Esophagus squamous epithelium (tissue), 5 donors: ENCODE measurements at regions not wholly inside any gene's neighbourhood (a gene's known extent, or its start where the extent isn't known, plus 50 kb on each side); places are given as distances from the start of the nearest gene placed in this dataset.

ENCODE experiments used
- DNase-seq: peaks from one replicate; lab custom pipeline; 2025; lab: John Stamatoyannopoulos, UW
- H3K27ac ChIP-seq, 4 donors: fragments of 200-600 bp; sonication (generic); one replicate each; pipeline ENCODE4 v1.5.1; 2016 to 2019; ENCODE audit warnings: mild to moderate bottlenecking in 1 of 4
- H3K27me3 ChIP-seq, 4 donors: fragments of 200-600 bp; sonication (generic); 1 replicate in 3 of 4; 2 replicates in 1 of 4; pipeline versions ENCODE4 v1.5.1 to v1.6.0; 2017 to 2021; ENCODE audit warnings: antibody characterized with exemption in 1 of 4
- H3K36me3 ChIP-seq, 3 donors: fragments of 200-600 bp; sonication (generic); one replicate each; pipeline ENCODE4 v1.5.1; 2016 to 2019
- H3K4me1 ChIP-seq, 3 donors: fragments of 200-600 bp; sonication (generic); one replicate each; pipeline ENCODE4 v1.5.1; 2017 to 2019
- H3K4me3 ChIP-seq, 4 donors: fragments of 200-600 bp; sonication (generic); 1 replicate in 3 of 4; 2 replicates in 1 of 4; pipeline ENCODE4 v1.5.1; 2016 to 2019; ENCODE audit warnings: mild to moderate bottlenecking in 2 of 4, moderate library complexity in 1 of 4
- H3K9me3 ChIP-seq, 3 donors: fragments of 200-600 bp; sonication (generic); one replicate each; pipeline ENCODE4 v1.5.1; 2016 to 2019
- CTCF ChIP-seq, 6 experiments: fragments of 450-650 bp in 4 of 6; fragments of 200-600 bp in 2 of 6; sonication (generic) in 2 of 6; IDR thresholded peaks; one replicate each; pipeline ENCODE4 v1.5.1; 2016 to 2019; ENCODE audit warnings: antibody characterized with exemption in 6 of 6, mild to moderate bottlenecking in 4 of 6, moderate library complexity in 4 of 6
- POLR2A ChIP-seq, 4 donors: fragments of 450-650 bp; IDR thresholded peaks; one replicate each; pipeline ENCODE4 v1.6.1; 2017; ENCODE audit warnings: antibody characterized with exemption in 4 of 4, mild to moderate bottlenecking in 4 of 4, moderate library complexity in 3 of 4
- WGBS, 2 donors: methylation state at CpG; one replicate each; pipeline ENCODE4 v1.1.5; 2018; 5-methylcytosine and 5-hydroxymethylcytosine counted together
- intact Hi-C: fragments of 100-400 bp; cut with DNase I; formaldehyde crosslinking; loops from one replicate; pipeline ENCODE4 v1.15.0; 2022
- donor health status: DM: yes; HTN: yes; CAD: no.

DNA sequence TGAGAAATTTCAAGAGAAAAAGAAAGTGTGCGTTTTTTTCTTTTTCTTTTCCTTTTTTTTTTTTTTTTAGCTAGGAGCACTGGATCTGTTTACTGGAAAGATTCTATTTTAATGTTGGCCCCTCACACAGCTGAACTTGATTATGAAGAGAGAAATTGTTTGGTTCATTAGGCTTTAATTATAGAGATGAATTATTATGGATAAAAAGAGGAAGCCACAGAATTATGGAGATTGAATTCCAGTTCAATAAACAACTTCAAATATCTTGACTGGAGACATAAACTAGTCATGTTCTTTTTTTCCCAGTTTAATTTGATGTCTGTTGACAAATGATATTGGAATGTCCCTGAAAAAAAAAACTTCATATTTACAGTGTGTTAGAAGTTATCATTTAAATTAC lies 152.0 kb upstream of the HS3ST3A1 start:
- no peak for TF ChIP-seq CTCF (IDR thresholded peaks at IDR 0.05)
- no peak for TF ChIP-seq POLR2A (IDR thresholded peaks at IDR 0.05)
- intact Hi-C loops, result no loop called here
- DNase-seq, result no peak
- Histone ChIP-seq H3K9me3 (no peaks in the 10 kb centered on the region), H3K27me3 (no peaks in the 10 kb centered on the region), H3K36me3 (no peaks in the 10 kb centered on the region), H3K27ac (no peak overlapping the region), H3K4me3 (no peak overlapping the region), H3K4me1 (no peaks in the 10 kb centered on the region)
- 76 to 78% methylated on average over 1 of the region's 1 CpG for WGBS, 2 donors

DNA sequence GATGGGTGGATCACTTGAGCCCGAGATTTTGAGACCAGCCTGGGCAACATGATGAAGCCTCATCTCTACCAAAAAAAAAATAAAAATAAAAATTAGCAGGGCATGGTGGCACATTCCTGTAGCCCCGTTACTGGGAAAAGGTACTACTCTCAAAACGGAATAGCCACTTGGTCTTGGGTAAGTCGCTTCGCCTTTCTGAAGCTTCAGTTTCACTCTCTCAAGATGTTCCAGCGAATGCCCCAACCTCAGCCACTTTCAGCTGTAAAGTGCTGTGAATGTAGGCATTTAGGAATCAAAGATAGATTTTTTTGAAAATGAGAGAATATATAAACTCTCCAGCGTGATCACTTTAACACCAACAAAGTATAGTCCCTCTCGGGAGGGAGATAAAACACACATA lies 154.1 kb upstream of the HS3ST3A1 start:
- WGBS, 2 donors, result 83 to 87% methylated on average over 7 to 8 of the region's 8 CpGs
- TF ChIP-seq CTCF (IDR thresholded peaks at IDR 0.05) (no peak), POLR2A (IDR thresholded peaks at IDR 0.05) (no peak)

GRCh38 chr17:13756763-13757162 lies 155.0 kb upstream of the HS3ST3A1 start:
- intact Hi-C loops, result no loop called here
- Histone ChIP-seq H3K27me3 (no peaks in the 10 kb centered on the region), H3K36me3 (no peaks in the 10 kb centered on the region), H3K4me1 (no peaks in the 10 kb centered on the region), H3K4me3 (no peak overlapping the region), H3K27ac (no peak overlapping the region), H3K9me3 (no peaks in the 10 kb centered on the region)
- DNase-seq, result no peak
- TF ChIP-seq CTCF (IDR thresholded peaks at IDR 0.05) (no peak), POLR2A (IDR thresholded peaks at IDR 0.05) (no peak)
- WGBS, 2 donors, result 65 to 72% methylated on average over 2 of the region's 2 CpGs

More for the DNA sequence above, 154.1 kb upstream of the HS3ST3A1 start:
- H3K27me3 ChIP-seq, result no peaks in the 10 kb centered on the region
- DNase-seq, result no peak
- intact Hi-C loops, result no loop called here
- H3K4me3 ChIP-seq, result no peak overlapping the region
- H3K4me1 ChIP-seq, result no peaks in the 10 kb centered on the region
- no peak overlapping the region for H3K27ac ChIP-seq
- no peaks in the 10 kb centered on the region for H3K36me3 ChIP-seq
- H3K9me3 ChIP-seq, result no peaks in the 10 kb centered on the region

- intact Hi-C loops, result no loop called here
- no peak for DNase-seq
- WGBS, 2 donors, result 73 to 79% methylated on average over 2 of the region's 2 CpGs
- Histone ChIP-seq H3K27ac (no peak overlapping the region), H3K9me3 (no peaks in the 10 kb centered on the region), H3K27me3 (no peaks in the 10 kb centered on the region), H3K4me1 (no peaks in the 10 kb centered on the region), H3K4me3 (no peak overlapping the region), H3K36me3 (no peaks in the 10 kb centered on the region)
- TF ChIP-seq POLR2A (IDR thresholded peaks at IDR 0.05), result no peak
- no peak for TF ChIP-seq CTCF (IDR thresholded peaks at IDR 0.05)
Observed at GRCh38 chr17:13757871-13758270, 156.1 kb upstream of the HS3ST3A1 start.

- no peak for TF ChIP-seq POLR2A (IDR thresholded peaks at IDR 0.05)
- no peak for TF ChIP-seq CTCF (IDR thresholded peaks at IDR 0.05)
Observed at GRCh38 chr17:13759518-13760335, 158.0 kb upstream of the HS3ST3A1 start.

More at GRCh38 chr17:13759518-13760335, 158.0 kb upstream of the HS3ST3A1 start:
- Histone ChIP-seq H3K4me1 (no peaks in the 10 kb centered on the region), H3K9me3 (no peaks in the 10 kb centered on the region), H3K4me3 (no peak overlapping the region), H3K36me3 (no peaks in the 10 kb centered on the region), H3K27me3 (no peaks in the 10 kb centered on the region), H3K27ac (no peak overlapping the region)
- 71 to 82% methylated on average over 6 of the region's 6 CpGs for WGBS, 2 donors
- no peak for DNase-seq
- intact Hi-C loops, result no loop called here
